Inflammatory macrophage treated with lipopolysaccharide for 4 hours (primary cell): ENCODE measurements at regions not wholly inside any gene's neighbourhood (a gene's known extent, or its start where the extent isn't known, plus 50 kb on each side); places are given as distances from the start of the nearest gene placed in this dataset.

Experiments
- DNase-seq: peaks from one replicate; pipeline ENCODE4 v3.0.0-alpha.2; 2020

GRCh38 chr6:7664003-7664402 lies 61.9 kb upstream of the BMP6 start:
- no peak for DNase-seq

DNA sequence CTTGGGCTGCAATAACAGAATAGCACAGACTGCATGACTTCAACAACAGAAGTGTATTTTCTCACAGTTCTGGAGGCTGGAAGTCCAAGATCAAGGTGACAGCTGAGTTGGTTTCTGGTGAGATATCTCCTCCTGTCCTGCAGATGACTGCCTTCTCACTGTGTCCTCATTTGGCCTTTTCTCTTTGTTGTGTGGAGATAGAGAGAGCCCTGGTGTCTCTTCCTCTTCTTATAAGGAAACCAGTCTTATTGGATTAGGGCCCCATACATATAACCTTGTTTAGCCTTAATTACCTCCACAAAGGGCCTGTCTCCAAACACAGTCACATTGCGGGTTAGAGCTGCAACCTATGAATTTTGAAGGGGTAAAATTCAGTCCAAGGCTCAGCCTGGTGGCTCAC lies 57.0 kb upstream of the BMP6 start:
- no peak for DNase-seq

- DNase-seq = no peak
Observed at GRCh38 chr6:7669742-7670141, 56.2 kb upstream of the BMP6 start.

- DNase-seq = no peak
Observed at GRCh38 chr6:7671076-7671475, 54.8 kb upstream of the BMP6 start.

DNA sequence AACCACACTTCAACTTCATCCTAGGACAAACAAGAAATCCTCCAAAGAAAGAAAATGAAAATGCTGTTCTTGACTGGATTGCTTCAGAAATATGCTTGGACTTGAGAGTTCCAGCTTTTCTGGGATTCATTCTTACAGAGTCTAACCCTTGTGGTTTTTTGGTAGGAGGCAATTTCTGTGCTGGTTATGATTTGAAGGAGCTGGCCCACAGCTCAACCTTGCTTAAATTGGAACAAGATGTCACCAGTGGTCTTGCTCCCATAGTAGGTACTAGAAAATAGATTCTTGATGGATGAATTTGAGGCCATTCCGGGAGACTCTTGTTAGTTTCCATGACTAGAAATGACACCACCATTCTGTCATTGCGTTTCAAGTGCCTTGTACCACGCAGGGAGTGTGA lies 54.3 kb upstream of the BMP6 start:
- no peak for DNase-seq

GRCh38 chr6:7672066-7673062 lies 53.5 kb upstream of the BMP6 start:
- DNase-seq = no peak

GRCh38 chr6:7673063-7673536 lies 52.8 kb upstream of the BMP6 start:
- peak; percentile 1 for DNase-seq

DNA sequence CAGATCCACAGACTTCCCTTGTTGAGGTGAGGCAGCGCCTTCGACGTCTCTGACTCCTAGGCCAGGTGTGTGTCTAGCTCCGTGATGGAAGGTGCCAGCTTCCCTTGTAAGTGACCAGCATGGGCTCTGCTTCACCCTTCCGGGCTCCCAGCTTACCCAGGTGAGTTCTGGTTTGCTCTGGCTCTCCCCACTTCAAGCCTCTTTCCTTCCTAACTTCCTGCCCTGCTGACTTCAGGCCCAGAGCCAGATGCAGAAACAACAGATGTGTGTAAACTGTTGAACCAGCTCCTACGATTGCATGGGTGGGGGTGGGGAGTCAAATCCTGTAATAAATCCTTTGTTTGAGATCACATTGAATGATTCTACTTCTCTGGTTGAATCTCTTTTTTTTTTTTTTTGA lies 51.6 kb upstream of the BMP6 start:
- DNase-seq = no peak

GRCh38 chr6:7675353-7675945 lies 50.5 kb upstream of the BMP6 start:
- DNase-seq = no peak
